Heart left ventricle (tissue), 16 donors: ENCODE measurements at regions not wholly inside any gene's neighbourhood (a gene's known extent, or its start where the extent isn't known, plus 50 kb on each side); places are given as distances from the start of the nearest gene placed in this dataset.

Experiments
- ATAC-seq, 4 donors: fragments of 200-7000 bp; cut with Tn5 transposase; one replicate each; pipeline ENCODE4 v1.9.1; 2020 to 2022; ENCODE audit warnings: moderate library complexity in 4 of 4, mild to moderate bottlenecking in 3 of 4, moderate number of reproducible peaks in 1 of 4
- DNase-seq, 5 donors: peaks; one replicate each; pipeline ENCODE4 v3.0.0-alpha.2; 2020
- H3K27ac ChIP-seq, 12 donors: fragments of 200-600 bp; sonication (generic) in 4 of 12; one replicate each; pipeline versions ENCODE4 v1.5.0 to v1.8.0; 2016 to 2022; ENCODE audit warnings: mild to moderate bottlenecking in 2 of 12
- H3K27me3 ChIP-seq, 9 donors: fragments of 200-600 bp; sonication (generic) in 2 of 9; one replicate each; pipeline versions ENCODE4 v1.5.1 to v1.8.0; 2016 to 2022; ENCODE audit warnings: mild to moderate bottlenecking in 3 of 9
- H3K36me3 ChIP-seq, 9 donors: fragments of 200-600 bp; sonication (generic) in 2 of 9; one replicate each; pipeline versions ENCODE4 v1.5.0 to v1.8.0; 2018 to 2022; ENCODE audit warnings: mild to moderate bottlenecking in 2 of 9
- H3K4me1 ChIP-seq, 12 donors: fragments of 200-600 bp; sonication (generic) in 4 of 12; one replicate each; pipeline versions ENCODE4 v1.5.0 to v1.8.0; 2016 to 2022; ENCODE audit warnings: mild to moderate bottlenecking in 3 of 12
- H3K4me3 ChIP-seq, 12 donors: fragments of 200-600 bp; sonication (generic) in 4 of 12; one replicate each; pipeline versions ENCODE4 v1.5.0 to v1.8.0; 2017 to 2022; ENCODE audit warnings: mild to moderate bottlenecking in 9 of 12, moderate library complexity in 4 of 12
- H3K9me3 ChIP-seq, 12 donors: fragments of 200-600 bp; sonication (generic) in 4 of 12; one replicate each; pipeline versions ENCODE4 v1.5.0 to v1.8.0; 2016 to 2022; ENCODE audit warnings: mild to moderate bottlenecking in 1 of 12
- CTCF ChIP-seq, 12 donors: fragments of 200-600 bp; sonication (generic) in 4 of 12; IDR thresholded peaks; one replicate each; pipeline versions ENCODE4 v1.5.0 to v1.8.0; 2018 to 2022; ENCODE audit warnings: antibody characterized with exemption in 12 of 12, mild to moderate bottlenecking in 5 of 12
- POLR2A ChIP-seq, 2 donors: fragments of 450-650 bp; IDR thresholded peaks; one replicate each; pipeline ENCODE4 v1.6.1; 2017; ENCODE audit warnings: antibody characterized with exemption in 2 of 2, mild to moderate bottlenecking in 2 of 2, moderate library complexity in 2 of 2
- WGBS, 4 donors: extraction: QIAGEN DNeasy Blood & Tissue Kit in 2 of 4; methylation state at CpG; one replicate each; pipeline versions ENCODE4 v1.1.5 to v1.1.7; 2013 to 2018; 5-methylcytosine and 5-hydroxymethylcytosine counted together
- intact Hi-C, 10 donors: fragments of 100-400 bp; cut with DNase I; formaldehyde crosslinking; loops; one replicate each; pipeline versions ENCODE4 v1.11.1 to v1.14.2; 2022
- donor health status: ischemic (EF 13 %, LVEDD 7.1; RV severe dilation, severe dysfunction).
- donor health status: healthy with polysubstance abuse.
- donor health status: DM: no; HTN: yes; CAD: no.
- donor health status: DM: no; HTN: no; CAD: no.
- donor health status: ischemic (EF 25% LVEDD 6.9; RV normal size, moderate dysfunction).
- donor health status: ischemic (EF 25% LVEDD 5.7; RV mildly dilated, moderate dysfunction).
- donor health status: healthy.
- donor health status: DM: yes; HTN: yes; CAD: no.
- donor health status: ischemic (EF 35%, LVEDD 5.7; RV mildly dilated, moderate dysfunction).
- donor health status: nonischemic (EF 11% LVEDD 7.7; RV severe dilation, severe dysfunction).
- donor health status: DM: yes; HTN: yes; CAD: no.
- donor health status: PGD.
- donor health status: ischemic (EF 29% LVEDD 5.4; RV normal size, mild dysfunction).
- donor health status: nonischemic (EF 23%, LVEDD 6.1; RV moderate dilation, normal function).

- H3K4me3 ChIP-seq = no peak overlapping the region
- no peak for DNase-seq
- H3K27ac ChIP-seq = no peak overlapping the region
- intact Hi-C loops = no loop called here
- H3K4me1 ChIP-seq = no peaks in the 10 kb centered on the region
- ATAC-seq = no peak
- TF ChIP-seq POLR2A (IDR thresholded peaks at IDR 0.05) (no peak), CTCF (IDR thresholded peaks at IDR 0.05) (no peak)
- H3K27me3 ChIP-seq = no peaks in the 10 kb centered on the region
- no peaks in the 10 kb centered on the region for H3K36me3 ChIP-seq
- WGBS, 4 donors = 75 to 100% (median 96%) methylated on average over 2 of the region's 2 CpGs
- no peaks in the 10 kb centered on the region for H3K9me3 ChIP-seq
Measured at GRCh38 chr10:65786279-65786678, 1139.6 kb upstream of the LRRTM3 start.

GRCh38 chr10:65787571-65787970 is 1138.3 kb upstream of the LRRTM3 start:
- H3K36me3 ChIP-seq = no peaks in the 10 kb centered on the region
- no peak for ATAC-seq
- H3K9me3 ChIP-seq = no peaks in the 10 kb centered on the region
- DNase-seq = no peak
- intact Hi-C loops = no loop called here
- H3K27me3 ChIP-seq = no peaks in the 10 kb centered on the region
- no peaks in the 10 kb centered on the region for H3K4me1 ChIP-seq
- TF ChIP-seq CTCF (IDR thresholded peaks at IDR 0.05) (no peak), POLR2A (IDR thresholded peaks at IDR 0.05) (no peak)
- no peak overlapping the region for H3K27ac ChIP-seq
- WGBS, 4 donors = 66 to 81% (median 73%) methylated on average over 1 of the region's 1 CpG
- H3K4me3 ChIP-seq = no peak overlapping the region

- Histone ChIP-seq H3K36me3 (no peaks in the 10 kb centered on the region), H3K27me3 (no peaks in the 10 kb centered on the region), H3K4me3 (no peak overlapping the region), H3K27ac (no peak overlapping the region), H3K4me1 (no peaks in the 10 kb centered on the region), H3K9me3 (no peaks in the 10 kb centered on the region)
- intact Hi-C loops = no loop called here
- no peak for ATAC-seq
- DNase-seq = no peak
- TF ChIP-seq POLR2A (IDR thresholded peaks at IDR 0.05) = no peak
- TF ChIP-seq CTCF (IDR thresholded peaks at IDR 0.05) = no peak
Measured at GRCh38 chr10:65788271-65788670, 1137.6 kb upstream of the LRRTM3 start.

- H3K27ac ChIP-seq = no peak overlapping the region
- DNase-seq (no peak), ATAC-seq (no peak)
- no peaks in the 10 kb centered on the region for H3K36me3 ChIP-seq
- intact Hi-C loops = no loop called here
- no peaks in the 10 kb centered on the region for H3K4me1 ChIP-seq
- H3K9me3 ChIP-seq = no peaks in the 10 kb centered on the region
- WGBS, 4 donors = 73 to 95% (median 83%) methylated on average over 1 of the region's 1 CpG
- TF ChIP-seq CTCF (IDR thresholded peaks at IDR 0.05) = no peak
- H3K4me3 ChIP-seq = no peak overlapping the region
- no peaks in the 10 kb centered on the region for H3K27me3 ChIP-seq
Measured at GRCh38 chr10:65791979-65792378, 1133.9 kb upstream of the LRRTM3 start.
